HG03469 (cell line): ENCODE measurements at regions not wholly inside any gene's neighbourhood (a gene's known extent, or its start where the extent isn't known, plus 50 kb on each side); places are given as distances from the start of the nearest gene placed in this dataset.
"Not testable (repeated sequence)": the region's sequence is repeated elsewhere in the genome, so short reads cannot be mapped to it uniquely, and the experiment has no call there.

Source experiments
- ATAC-seq: cut with Tn5 transposase; IDR thresholded peaks from one replicate; pipeline ENCODE4 v1.9.1; 2021; ENCODE audit warnings: mild to moderate bottlenecking, moderate library complexity, moderate number of reproducible peaks; ENCODE audit not compliant: unreplicated experiment

DNA sequence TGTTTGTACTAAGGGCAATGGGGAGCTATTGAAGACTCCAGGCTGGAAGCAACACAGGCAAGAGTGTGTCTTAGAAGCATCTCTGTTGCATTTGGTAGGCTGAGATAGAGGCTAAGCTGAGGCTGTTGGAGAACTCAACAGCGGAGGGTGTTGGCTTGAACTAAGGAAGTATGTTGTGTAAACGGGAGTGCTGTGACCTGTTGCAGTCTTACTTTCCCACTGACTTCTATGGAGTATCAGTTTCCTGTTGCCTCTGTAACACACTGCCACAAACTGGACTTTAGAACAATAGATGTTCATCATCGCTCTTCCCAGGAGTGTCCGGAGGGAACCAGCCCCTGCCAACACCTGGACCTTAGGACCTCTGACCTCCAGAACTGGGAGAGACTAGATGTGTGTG, 181.8 kb downstream of the NPIPB11 start:
- not testable (repeated sequence) for ATAC-seq

DNA sequence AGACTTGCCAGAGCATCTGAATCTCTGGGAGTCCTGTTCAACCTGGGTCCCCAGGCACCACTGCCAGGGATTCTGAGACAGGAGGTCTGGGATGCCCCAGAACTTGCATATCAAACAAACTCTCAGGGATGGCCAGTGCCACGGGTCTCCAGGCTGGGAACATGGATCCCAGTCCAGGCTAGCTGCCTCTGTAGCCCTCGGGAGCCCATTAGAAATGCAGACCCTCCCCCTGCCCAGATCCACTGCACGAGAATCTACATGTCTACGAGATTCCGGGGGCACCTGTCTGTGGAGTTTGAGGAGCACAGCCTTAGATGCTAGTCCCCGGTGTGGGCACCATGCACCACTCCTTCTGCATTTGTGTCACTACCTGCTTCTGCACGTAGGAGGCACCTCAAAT, 183.9 kb downstream of the NPIPB11 start:
- ATAC-seq = not testable (repeated sequence)

DNA sequence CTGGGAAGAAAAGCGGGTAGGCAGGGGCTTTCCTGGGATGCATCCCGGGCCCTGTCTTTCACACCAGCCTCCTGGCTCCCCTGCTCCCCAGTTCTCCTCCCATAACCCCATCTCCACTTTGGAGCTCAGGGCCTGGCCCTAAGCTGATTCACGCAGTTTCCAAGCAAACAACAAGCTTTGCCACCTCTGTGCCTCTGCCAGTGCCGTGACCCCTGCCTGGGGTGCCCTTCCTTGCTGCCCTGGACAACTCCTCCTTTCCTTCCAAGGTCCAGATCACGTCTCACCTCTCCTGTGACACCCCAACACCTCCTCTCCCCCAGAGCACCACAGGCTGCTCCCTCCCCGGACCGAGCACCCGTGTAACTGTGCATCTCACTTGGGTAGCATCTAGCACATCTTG, 184.5 kb downstream of the NPIPB11 start:
- not testable (repeated sequence) for ATAC-seq

DNA sequence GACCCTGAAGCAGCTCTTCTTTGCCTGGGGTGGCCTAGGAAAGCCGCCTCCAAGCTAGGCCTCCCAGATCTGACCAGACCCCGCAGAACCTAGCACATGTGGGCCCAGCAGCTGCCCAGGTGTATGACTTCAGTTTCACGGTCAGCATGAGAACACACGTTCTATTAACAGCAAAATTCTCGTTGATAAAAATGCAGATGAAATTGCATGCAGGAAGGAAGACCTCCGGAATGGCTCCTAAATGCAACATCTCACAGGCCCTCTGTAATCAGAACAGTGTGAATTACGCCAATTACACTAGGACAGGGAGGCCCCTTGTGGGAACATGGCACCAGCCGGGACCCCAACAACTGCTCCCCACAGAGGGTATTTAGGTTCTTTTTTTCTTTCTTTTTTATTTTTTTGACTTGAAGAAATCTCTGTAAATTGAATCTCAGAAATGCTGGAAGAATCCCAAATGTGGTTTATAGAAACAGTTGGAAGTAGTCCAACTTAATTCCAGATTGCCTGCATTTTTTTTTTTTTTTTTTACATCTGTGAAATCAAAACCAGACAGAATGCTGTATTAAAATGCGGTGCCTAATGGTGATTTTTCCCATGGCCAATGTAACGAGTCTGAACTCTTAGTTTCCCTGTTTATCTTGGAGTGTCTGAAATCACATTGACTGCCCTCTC, 185.1 kb downstream of the NPIPB11 start:
- ATAC-seq = not testable (repeated sequence)

DNA sequence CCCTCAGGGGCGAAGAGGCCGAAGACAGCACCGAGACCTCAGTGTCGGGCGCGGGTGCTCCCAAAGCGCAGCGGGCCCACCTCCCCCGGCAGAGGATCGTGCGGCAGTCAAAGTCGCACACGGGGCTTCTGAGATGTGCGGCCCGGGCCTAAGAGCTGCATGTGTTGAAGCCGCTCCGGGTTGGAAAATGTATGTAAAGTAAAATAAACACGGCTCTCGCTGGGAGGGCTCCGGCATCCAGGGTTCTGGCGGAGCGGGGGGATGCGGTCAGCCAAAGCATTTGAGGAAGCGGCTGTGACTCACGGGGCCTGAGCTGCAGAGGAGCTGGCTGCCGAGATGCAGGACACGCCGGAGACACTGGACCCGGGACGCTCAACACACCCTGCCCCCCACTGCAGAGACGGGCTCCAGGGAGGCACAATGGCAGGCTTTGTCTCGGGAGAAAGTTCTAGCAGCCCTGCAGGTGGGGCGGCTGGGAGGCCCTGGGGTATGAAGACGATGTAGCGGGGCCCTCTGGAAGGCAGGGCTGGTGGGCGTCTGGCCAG, 185.8 kb downstream of the NPIPB11 start:
- not testable (repeated sequence) for ATAC-seq

DNA sequence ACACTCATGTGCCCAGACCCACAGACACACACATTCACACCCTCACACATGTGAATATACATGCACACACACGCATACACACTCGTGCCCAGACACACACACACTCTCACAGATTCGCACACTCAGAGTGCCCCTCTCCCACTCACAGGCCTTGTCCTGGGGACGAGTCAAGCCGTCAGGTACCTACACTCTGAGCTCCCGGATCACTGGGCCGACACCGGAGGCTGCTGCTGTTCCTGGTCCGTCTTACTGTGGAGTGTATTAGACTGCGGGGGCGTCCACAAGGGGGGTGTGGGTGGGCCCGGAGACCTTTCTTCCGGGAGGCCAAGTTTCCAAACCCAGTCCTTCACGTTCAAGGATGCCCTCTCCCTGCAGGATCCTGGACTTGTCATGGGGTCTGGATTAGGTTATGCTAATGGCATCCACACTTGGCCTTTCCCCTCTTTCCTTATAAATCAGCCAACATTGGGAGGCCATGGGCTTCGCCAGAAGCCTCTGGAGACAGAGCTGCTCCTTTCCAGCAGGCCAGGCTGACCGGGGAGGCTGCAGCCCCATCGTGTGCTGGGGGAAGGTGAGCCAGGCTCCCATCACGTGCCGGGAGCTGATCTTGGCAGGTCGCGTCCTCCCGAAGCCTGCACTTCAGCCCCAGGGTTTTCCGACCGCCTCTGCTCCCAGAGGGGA, 186.4 kb downstream of the NPIPB11 start:
- not testable (repeated sequence) for ATAC-seq

DNA sequence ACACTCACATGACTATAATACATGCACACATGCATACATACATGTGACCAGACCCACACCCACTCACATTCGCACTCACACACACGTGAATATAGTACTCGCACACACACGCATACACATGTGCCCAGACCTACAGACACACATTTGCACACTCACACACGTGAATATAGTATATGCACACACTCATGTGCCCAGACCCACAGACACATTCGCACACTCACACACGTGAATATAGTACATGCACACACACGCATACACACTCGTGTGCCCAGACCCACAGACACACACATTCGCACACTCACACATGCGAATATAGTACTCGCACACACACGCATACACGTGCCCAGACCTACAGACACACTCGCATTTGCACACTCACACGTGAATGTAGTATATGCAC, 186.9 kb downstream of the NPIPB11 start:
- not testable (repeated sequence) for ATAC-seq

DNA sequence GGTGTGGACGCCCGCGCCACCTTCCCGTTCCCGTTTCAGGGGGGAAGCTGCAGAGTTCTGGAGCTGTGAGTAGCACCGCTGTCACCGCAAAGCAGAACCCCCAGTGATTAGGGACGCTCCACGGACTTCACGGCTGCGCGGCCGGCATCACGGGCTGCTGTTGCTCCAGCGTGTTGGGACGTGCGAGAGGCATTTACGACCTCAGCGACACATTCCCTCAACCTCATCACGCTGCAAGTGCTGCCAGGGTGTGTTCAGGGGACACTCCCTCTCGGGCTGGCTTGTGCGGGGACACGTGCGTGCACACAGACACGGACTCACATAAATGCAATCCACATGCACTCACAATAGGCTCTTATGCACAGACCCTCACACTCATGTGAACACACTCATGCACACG, 187.9 kb downstream of the NPIPB11 start:
- ATAC-seq = not testable (repeated sequence)

DNA sequence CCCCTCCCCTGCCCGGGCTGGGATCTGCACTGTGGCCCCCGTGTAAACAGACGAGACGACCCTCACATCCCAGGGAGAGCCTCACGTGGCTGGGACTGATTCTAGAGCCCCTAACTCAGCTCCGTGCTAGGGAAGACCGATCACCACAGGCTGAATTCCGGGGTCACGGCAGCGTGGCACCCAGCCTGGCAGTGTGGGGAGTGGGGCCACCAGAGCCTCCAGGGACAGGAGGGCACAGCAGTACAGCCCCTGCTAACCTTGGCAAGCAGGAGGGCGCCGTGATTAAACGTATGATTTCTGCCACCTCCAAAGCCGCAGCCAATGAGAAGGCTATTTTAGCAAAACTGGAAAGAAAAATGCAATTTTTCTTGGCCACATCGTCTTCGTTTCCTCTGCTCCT, 188.3 kb downstream of the NPIPB11 start:
- ATAC-seq = not testable (repeated sequence)

DNA sequence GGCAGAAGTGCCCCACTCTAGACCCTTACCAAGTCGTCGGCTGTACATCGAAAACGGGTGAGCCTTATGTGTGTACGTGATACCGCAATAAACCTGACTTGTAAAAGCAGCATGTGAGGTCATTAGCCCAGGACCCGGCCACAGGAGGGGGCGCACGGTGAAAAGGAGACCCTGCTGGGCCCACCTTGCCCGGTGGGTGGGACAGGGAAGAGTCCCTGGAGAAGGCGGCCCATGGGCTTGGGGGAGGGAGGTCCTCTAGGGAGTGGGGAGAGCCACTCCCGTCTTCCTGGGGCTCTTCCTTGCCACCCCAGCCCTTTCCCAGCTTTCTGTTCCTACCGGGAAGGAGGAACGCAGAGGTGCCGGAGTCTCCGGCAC, 188.8 kb downstream of the NPIPB11 start:
- ATAC-seq = not testable (repeated sequence)

DNA sequence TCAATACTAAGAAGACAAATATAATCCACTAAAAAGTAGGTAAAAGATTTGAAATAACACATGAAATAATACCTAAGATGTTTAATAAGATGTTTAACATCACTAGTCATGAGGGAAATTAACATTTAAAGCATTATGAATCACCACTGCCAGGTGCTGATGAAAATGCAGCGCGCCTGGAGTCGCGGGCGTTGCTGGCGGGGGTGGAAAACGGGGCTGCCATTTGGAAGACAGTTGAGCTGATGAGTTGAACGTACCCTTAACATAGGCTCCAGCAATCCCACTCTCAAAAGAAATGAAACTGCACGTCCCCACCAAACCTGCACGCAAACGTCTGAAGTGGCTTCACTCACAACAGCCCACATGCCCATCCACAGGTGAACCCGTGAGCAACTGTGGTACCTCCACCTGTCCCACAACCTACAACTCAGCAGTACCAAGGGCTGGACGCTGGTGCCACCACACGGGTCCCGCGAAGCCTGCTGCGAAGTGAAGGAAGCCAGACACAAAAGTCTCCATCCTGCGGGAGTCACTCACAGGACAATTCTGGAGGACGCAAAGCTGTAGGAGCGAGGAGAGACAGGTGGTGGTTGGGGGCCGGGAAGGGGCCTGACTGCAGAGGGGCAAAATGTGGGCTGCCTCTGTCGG, 189.3 kb downstream of the NPIPB11 start:
- ATAC-seq = not testable (repeated sequence)

DNA sequence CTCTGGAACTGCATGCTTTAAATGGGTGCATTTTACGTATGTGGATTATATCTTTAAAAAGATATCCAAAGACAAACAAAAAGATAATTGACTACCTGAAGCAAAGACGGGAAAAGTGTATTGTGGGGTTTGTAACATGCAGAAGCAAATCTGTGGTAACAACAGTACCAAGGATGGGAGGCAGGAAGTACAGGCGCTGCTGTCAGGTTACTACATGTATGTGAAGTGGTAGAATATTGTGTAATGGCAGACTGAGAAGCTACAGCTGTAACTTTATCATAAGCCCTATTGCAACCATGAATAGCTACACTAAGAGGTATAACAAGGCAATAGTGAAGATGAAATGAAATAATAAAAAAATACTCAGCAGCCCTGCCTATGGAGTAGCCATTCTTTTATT, 192.7 kb downstream of the NPIPB11 start:
- not testable (repeated sequence) for ATAC-seq

DNA sequence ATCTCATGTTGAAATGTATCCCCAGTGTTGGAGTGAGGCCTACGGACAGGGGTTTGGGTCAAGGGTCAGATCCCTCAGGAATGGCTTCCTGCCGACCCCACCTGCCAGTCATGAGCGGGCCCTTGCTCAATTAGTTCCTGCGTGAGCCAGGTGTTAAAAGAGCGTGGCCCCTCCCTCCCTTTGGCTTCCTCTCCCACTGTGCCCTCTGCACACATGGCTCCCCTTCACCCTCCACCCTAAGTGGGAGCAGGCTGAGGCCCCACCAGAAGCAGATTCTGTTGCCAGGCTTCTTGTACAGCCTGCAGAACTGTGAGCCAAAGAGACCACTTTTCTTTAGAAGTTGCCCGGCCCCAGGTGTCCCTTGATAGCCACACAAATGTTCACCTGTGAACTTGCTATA, 193.3 kb downstream of the NPIPB11 start:
- ATAC-seq = not testable (repeated sequence)

DNA sequence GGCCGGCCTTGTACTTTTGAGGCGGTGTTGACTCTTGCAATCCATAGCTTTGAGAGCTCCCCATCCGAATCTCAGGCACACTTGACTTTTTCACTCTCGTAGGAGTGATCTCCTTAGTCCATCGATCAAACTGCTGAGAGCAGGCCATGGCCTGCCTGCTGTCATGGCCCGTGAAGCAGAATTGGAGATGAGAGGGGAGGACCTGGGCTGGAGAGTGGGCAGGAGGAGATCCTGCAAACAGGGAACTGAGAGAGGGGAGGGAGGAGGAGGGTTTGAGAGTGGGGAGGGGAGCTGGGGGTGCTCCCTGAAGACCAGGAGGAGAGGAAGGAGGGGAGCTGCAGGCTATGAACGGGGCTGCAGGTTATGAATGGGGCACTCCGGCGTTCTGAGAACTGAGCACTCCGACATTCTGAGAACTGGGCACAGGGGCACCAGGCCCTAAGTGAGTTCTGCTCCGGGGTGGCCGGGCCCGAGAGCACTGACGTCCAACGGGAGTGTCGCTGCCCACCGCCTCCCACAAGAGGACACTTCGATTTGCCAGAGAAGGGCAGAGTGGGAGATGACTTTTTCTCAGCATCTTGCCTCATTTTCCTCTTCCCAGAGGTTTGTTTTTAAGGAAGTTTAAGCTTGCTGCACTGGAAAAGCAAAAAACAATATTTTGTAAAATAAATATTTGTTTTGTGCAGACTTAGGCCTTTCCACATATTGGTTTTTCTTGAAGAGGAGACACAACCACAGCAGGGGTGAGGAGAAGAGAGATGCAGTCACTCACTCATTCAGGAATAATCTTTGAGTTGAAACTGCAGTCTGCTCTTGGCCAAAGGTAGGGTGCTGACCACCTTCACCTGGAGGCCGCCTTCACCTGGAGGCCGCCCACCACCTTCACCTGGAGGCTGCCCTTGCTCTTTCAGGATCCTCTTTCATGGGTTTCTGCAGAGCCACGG, 194.2 kb downstream of the NPIPB11 start:
- ATAC-seq = not testable (repeated sequence)

DNA sequence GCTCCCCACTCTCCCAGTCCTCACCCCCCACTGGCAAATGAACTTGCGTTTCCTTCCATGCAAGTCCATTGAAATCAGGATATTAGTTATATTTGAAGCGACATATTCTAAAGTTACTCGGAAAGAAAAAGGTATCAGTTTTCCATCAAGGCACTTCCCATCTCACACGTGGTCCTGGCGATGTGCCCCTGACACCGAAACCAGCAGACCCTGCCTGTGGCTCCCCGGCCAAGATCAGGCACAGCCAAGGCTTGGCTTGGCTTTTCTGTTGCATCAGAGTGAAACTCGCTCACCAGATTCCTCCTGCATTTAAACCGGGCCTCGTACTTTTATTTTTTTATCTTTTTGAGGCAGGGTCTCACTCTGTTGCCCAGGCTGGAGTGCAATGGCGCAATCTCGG, 195.1 kb downstream of the NPIPB11 start:
- not testable (repeated sequence) for ATAC-seq

DNA sequence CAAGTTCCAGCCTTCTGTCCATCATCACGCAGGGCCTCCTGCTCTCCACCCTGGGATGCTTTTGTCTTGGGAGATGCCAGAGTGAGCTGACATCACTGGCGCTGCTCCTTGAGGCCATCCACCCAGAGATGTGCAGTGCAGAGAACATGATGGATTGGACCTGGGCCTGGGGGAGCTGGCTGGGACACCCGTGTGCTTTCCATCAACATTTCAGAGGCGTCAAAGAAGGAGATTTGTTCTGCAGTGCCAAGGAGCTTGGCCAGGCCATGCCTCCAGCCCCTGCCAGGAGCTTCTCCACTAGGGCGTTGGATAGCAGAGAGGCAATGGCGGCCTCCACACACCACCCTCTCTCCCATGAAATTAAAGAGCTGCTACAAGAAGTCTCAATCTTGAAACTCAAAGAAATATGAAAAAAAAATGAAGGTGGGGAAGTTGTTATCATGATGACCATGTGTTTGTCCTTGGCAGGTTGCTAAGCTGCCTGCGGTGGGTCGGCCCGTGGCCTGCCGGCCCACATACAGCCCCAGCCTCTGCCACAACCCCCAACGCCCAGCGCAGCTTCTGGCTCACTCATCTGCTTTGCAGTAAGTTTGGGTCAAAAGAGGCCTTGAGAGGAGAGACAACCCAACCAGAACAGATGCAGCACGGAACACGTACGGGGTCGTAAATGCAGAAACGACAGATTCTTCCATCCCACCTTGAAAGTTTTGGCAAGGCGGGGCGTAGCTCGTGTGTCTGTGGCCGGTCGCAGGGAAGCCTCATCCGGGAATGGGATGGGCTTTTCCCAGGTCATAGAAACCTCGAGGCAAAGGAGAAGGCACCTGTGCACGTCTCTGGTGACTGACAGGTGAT, 196.0 kb downstream of the NPIPB11 start:
- not testable (repeated sequence) for ATAC-seq

DNA sequence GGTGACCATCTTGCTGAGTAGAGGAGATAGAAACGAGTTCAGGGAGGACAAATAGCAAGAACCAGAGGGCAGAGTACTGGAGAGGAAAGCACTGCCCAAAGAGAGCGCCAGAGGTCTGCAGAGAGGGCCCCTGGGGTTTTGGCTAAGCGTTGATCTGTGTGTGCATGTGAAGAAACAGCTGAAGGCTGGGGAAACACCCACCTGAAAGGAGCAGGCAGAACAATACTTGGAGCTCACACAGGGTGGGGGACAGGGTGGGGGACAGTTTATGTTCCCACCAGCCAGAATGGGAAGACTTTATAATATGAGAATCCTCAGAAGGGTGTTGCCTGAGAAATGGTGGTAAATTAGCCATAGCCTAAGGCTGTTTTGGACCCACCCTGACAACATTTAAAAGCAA, 200.4 kb downstream of the NPIPB11 start:
- not testable (repeated sequence) for ATAC-seq

DNA sequence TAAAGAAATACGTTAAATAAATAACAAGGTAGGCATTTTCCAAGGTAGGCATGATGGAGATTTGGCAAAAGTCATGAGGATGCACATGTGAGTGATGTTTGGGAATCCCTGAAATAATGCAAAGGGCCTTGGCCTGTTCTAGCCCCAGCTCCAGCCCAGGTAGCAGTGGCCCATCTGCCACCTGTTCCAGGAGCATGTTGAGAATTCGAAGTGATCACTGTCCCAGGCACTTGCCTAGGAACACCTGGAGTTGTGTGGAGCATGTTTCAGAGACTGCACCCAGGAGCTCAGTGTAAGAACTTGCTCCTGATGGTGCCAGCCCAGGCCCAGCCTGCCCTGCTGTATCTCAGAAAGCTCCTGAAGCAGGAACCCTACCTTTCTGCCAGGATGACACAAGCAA, 201.4 kb downstream of the NPIPB11 start:
- not testable (repeated sequence) for ATAC-seq

DNA sequence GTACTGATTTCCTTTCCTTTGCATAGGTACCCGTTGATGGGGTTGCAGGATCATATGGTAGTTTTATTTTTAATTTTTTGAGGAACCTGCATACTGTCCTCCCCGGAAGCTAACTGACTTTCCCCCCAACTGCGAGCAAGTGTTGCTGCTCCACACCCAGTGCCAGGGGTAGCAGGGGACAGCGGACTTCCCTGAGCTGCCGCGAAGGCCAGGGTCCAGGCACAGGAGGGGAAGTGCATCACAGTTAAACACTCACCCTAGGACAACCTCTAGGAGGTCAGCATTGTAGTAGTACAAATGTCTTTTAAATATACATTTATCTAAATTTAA, 201.7 kb downstream of the NPIPB11 start:
- ATAC-seq = no peak
